ENCODE measurements at regions not wholly inside any gene's neighbourhood (a gene's known extent, or its start where the extent isn't known, plus 50 kb on each side); places are given as distances from the start of the nearest gene placed in this dataset.

GRCh38 chr10:31586723-31587638 lies 268.0 kb downstream of the ZEB1 start:
- no peak for DNase-seq (ENCODE audit: low spot score)

DNA sequence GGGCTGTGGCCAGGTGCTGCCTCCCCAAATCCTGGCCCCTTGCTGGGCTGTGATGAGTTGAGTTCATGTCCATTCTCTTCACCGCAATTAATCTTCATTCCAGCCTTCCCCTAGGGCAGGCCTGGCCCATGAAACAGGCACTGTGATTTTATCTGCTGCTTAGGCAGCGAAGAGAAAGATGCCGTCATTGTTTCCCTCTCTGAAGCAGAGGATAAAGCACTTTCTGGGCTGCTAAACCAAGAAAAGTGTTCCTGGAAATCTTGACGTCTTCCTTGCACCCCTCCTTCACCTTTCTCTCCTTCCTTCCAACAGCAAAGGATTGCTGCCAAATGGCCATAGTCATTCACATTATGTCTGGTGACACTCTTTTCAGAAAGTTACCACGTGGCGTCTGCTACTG lies 265.9 kb downstream of the ZEB1 start:
- ATAC-seq (no peak), DNase-seq (ENCODE audit: low spot score) (no peak)

More at GRCh38 chr10:31586723-31587638, 268.0 kb downstream of the ZEB1 start:
- ATAC-seq: peak; percentile 42

GRCh38 chr10:31584098-31584631 lies 265.1 kb downstream of the ZEB1 start:
- peak; percentile 22 for ATAC-seq

GRCh38 chr10:31583293-31583692 lies 264.3 kb downstream of the ZEB1 start:
- ATAC-seq (no peak), DNase-seq (ENCODE audit: low spot score) (no peak)

More at GRCh38 chr10:31584098-31584631, 265.1 kb downstream of the ZEB1 start:
- no peak for DNase-seq (ENCODE audit: low spot score)

GRCh38 chr10:31582365-31583052 lies 263.5 kb downstream of the ZEB1 start:
- DNase-seq (ENCODE audit: low spot score) (no peak), ATAC-seq (peak; percentile 43)

DNA sequence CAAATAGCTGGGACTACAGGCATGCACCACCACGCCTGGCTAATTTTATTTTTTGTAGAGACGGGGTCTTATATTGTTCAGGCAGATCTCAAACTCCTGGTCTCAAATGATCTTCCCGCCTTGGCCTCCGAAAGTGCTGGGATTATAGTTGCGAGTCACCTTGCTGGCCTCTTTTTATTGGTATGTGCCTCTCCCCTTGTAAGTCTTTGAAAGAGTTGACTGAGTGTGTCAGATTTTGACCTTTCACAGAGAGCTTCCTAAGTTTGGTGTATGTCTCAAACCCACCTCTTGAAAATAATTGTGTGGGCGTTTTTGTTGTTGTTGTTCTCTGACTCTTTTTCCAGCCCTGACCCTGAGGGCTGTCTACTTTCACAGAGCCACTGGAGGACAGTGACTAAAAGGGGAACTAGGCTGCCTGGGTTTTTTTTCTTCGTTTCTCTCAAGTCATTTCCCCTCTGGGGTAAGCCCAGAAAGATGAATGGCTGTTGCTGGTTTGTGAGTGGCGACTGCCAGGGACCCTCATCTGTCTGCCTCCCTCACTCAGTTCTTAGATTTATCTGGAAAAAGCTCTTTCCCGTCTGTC lies 262.8 kb downstream of the ZEB1 start:
- ATAC-seq: peak; percentile 31

DNA sequence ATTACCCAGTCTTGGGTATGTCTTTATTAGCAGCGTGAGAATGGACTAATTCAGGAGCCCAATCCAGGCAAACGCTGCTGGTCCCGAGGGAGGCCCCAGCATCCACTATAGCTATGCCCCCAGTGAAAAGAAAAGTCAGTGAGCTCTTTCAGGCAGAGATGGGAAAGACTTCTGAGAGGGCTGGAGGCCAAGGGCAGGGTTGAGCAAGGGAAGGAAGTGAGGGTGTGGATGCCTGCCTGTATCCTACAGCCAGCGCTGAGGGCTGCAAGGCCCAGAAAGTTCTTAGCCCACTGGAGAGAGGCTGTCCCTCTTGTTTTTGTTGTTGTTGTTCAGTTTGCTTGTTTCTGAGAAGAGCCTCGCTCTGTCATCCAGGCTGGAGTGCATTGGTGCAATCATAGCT lies 261.6 kb downstream of the ZEB1 start:
- ATAC-seq (peak; percentile 42), DNase-seq (ENCODE audit: low spot score) (peak; percentile 43)

More for the DNA sequence above, 262.8 kb downstream of the ZEB1 start:
- DNase-seq (ENCODE audit: low spot score): peak; percentile 28

Measured in left lobe of liver (tissue), 2 donors.